HG02588 (cell line): ENCODE measurements at regions not wholly inside any gene's neighbourhood (a gene's known extent, or its start where the extent isn't known, plus 50 kb on each side); places are given as distances from the start of the nearest gene placed in this dataset.
"Not testable (repeated sequence)": the region's sequence is repeated elsewhere in the genome, so short reads cannot be mapped to it uniquely, and the experiment has no call there.

ENCODE experiments used
- ATAC-seq: cut with Tn5 transposase; IDR thresholded peaks from one replicate; pipeline ENCODE4 v1.9.1; 2021; ENCODE audit warnings: mild to moderate bottlenecking, moderate library complexity; ENCODE audit not compliant: unreplicated experiment

GRCh38 chr13:76829572-76830327, 56.5 kb downstream of the KCTD12 start:
- no peak for ATAC-seq

- peak; percentile 45 for ATAC-seq
Measured at GRCh38 chr13:76828316-76828741, 57.9 kb downstream of the KCTD12 start.

- no peak for ATAC-seq
Measured at GRCh38 chr13:76826527-76826926, 59.7 kb downstream of the KCTD12 start.

DNA sequence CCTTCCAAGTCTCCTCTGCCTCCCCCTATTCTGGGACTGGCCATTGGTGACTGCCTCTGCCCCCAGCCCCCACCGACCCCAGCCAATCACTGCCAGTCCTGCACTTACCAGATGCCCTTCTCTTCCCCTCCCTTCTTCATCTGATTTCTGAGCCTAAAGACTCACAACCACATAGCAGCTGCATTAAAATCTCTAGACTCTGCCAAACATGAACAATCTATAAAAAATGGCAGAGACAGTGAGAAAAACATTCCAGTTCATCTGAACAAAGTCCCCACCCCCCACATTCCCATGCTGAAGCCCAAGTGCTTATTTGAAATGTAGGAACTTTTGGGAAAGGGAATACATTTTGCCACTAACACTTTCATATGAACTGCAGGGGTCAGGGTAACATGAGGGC, 60.8 kb downstream of the KCTD12 start:
- ATAC-seq: no peak

DNA sequence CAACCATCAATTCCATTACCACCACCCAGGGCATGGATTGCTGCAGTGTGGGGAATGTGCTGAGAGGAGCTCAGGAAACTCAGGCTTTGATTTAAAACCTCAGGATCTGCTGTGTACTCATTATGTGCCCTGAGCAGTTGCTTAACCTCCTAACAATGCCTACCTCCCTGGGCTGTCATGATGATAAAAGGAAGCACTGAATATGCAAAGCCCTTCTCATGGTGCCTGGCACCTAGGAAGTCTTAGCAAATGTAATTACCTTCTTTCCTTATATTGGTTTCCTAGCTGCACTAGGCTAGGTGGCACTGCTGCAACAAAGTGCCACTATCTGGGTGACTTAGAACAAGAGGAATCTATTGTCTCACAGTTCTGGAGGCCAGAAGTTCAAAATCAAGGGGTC, 62.2 kb downstream of the KCTD12 start:
- no peak for ATAC-seq

DNA sequence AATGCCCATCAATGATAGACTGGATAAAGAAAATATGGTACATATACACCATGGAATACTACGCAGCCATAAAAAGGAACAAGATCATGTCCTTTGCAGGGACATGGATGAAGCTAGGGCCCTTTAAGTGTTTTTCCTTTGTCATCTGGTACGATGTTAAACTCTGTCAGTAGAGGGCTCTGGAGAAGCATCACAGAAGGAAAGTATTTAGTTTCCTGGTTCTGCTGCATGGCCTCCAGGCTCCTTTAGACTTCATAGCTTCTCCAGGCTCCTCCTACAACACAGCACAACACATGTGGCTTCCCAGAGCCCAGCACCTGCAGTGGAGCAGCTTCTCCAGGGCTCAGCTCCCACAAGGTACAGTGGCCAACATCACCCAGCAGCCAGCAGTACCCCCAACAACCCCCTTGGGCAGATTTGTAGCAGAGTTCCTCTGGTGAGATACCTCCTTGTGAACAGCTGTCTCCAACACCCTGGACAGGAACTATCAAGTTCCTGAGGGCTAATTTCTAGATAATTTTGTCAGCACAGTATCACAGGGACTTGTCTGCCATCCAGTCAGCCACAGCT, 63.4 kb downstream of the KCTD12 start:
- peak; percentile 53 for ATAC-seq

- not testable (repeated sequence) for ATAC-seq
Measured at GRCh38 chr13:76821222-76821621, 65.0 kb downstream of the KCTD12 start.

DNA sequence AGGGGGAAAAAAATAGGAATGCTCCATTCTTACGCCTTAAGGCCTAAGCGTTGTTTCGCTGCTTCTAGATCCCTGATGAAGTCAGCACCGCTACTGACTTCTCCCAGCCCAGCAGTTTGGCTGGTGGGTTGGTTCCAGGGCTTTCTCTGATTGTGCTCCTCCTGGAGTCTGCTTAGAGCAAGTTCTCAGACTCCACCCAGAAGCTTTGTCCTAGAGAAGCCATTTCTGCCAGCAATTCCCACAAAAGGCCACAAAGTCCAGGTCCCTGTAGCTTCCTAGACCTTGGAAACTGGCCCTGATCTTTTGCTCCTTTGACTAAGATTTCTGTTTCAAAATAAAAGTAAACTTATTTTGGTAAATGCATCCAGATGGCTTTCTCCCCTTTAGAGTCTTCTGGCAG, 65.4 kb downstream of the KCTD12 start:
- no peak for ATAC-seq

- ATAC-seq: peak; percentile 51
Measured at GRCh38 chr13:76816394-76816793, 69.8 kb downstream of the KCTD12 start.

- ATAC-seq: no peak
Measured at GRCh38 chr13:76815344-76815743, 70.9 kb downstream of the KCTD12 start.

DNA sequence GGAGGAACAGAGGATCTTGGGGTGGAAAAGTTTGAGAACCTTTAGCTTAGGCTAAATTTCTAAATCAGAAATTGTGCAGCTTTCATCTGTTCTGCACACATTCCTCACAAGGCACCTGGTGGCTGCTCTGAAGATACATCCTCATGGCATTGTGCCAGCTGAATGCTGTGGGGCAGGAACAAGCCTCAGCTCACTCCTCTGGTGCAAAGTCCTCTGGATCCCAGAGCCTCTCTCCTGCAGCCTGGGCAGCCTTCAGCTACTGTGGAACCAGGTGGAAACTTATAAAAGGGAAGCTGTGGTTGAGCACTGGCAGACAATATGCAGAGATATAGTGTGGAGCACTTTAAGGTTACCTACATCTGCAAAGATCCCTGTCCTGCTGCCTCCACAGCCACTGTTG, 72.3 kb downstream of the KCTD12 start:
- no peak for ATAC-seq

DNA sequence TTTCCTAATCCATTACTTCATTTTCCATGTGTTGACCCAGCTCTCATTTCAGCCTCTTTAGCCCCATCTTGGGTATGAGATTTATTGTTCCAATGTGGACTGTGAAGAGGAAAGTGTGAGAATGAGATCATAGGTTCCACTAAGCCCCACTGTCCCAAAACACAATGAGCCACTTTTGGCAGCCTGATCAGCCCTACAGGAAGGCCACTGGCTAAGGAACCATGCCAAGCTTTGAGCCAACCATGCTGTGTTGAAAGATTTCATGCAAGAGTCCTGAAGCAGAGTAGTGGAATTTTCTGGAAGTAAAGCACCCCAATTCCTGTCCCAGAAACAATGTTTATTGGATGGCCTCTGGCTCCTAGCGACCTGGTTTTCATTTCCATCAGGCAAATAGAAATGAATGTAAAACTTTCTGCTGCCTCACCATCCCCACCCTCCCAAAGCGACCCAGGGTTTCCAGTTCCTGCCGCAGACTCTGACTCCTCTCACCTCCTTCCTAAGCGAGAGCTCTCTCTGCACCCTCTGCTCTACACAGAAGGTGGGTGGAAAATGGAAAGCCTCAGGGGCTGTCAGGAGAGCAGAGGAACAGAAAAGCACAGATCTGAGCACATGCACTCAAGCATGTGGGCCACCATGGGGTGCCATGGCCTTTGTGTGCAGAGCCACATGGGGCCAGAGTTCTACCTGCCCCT, 73.1 kb downstream of the KCTD12 start:
- no peak for ATAC-seq

GRCh38 chr13:76812206-76812897, 73.9 kb downstream of the KCTD12 start:
- no peak for ATAC-seq

DNA sequence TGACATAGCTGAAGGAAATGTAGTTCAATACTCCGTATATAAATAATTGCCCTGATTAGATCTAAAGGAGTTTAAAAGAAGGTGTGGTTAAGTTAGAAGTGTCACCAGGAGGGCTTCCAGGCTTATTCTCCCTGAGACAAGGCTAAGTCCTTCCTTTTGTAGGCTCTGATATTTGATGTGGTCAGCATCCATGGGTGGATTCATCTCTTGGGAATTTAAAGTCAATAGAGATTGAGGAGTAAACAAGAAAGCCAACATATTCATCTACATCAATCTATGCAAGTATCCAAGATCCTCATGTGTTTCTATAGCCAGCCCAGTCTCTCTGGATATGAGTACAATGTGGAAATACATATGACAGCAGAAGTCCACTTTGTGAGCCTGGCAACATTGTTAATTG, 76.8 kb downstream of the KCTD12 start:
- no peak for ATAC-seq

GRCh38 chr13:76808927-76809326, 77.3 kb downstream of the KCTD12 start:
- no peak for ATAC-seq

GRCh38 chr13:76804801-76805200, 81.4 kb downstream of the KCTD12 start:
- ATAC-seq: no peak

- ATAC-seq: no peak
Measured at GRCh38 chr13:76803831-76804230, 82.4 kb downstream of the KCTD12 start.

- no peak for ATAC-seq
Measured at GRCh38 chr13:76800943-76801342, 85.3 kb downstream of the KCTD12 start.

GRCh38 chr13:76799696-76800095, 86.5 kb downstream of the KCTD12 start:
- ATAC-seq: no peak

- no peak for ATAC-seq
Measured at GRCh38 chr13:76798037-76798436, 88.2 kb downstream of the KCTD12 start.

GRCh38 chr13:76797361-76797760, 88.8 kb downstream of the KCTD12 start:
- ATAC-seq: no peak

- ATAC-seq: no peak
Measured at GRCh38 chr13:76796851-76797250, 89.4 kb downstream of the KCTD12 start.
